ENCODE measurements at regions not wholly inside any gene's neighbourhood (a gene's known extent, or its start where the extent isn't known, plus 50 kb on each side); places are given as distances from the start of the nearest gene placed in this dataset.

DNA sequence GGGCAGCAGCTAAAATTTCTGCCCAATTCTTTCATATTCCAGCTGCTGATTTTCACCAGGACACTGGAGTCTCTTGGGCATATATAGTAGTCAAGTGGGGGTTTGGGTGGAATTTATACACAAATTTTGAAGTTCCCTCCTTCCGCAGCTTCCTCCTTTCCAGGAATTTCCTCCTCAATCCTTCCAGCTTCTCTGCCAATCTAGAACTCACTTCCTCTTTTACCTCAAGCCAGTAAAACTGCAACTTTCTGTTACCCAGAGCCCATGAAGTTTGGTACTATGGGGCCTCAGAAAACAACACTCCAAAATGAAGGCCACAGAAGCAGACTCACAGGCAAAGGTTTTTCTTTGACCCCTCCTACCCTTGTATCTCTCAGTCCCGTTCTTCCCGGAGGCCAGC lies 51.7 kb upstream of the G2E3 start:
- DNase-seq (ENCODE audit: low read depth, low spot score) = no peak
